Heart right ventricle (tissue), 16 donors: ENCODE measurements at regions not wholly inside any gene's neighbourhood (a gene's known extent, or its start where the extent isn't known, plus 50 kb on each side); places are given as distances from the start of the nearest gene placed in this dataset.

Experiments
- ATAC-seq, 8 donors: fragments of 200-7000 bp; cut with Tn5 transposase; one replicate each; pipeline ENCODE4 v1.9.1; 2020; ENCODE audit warnings: mild to moderate bottlenecking in 8 of 8, moderate library complexity in 8 of 8, moderate number of reproducible peaks in 1 of 8
- DNase-seq, 2 donors: peaks; one replicate each; pipeline ENCODE4 v3.0.0-alpha.2; 2020
- H3K27ac ChIP-seq, 10 donors: fragments of 200-600 bp; sonication (generic) in 2 of 10; one replicate each; pipeline versions ENCODE4 v1.5.0 to v1.8.0; 2020 to 2022; ENCODE audit warnings: mild to moderate bottlenecking in 3 of 10
- H3K27me3 ChIP-seq, 7 donors: fragments of 200-600 bp; one replicate each; pipeline ENCODE4 v1.8.0; 2021 to 2022; ENCODE audit warnings: mild to moderate bottlenecking in 2 of 7
- H3K36me3 ChIP-seq, 9 donors: fragments of 200-600 bp; sonication (generic) in 1 of 9; one replicate each; pipeline versions ENCODE4 v1.5.0 to v1.8.0; 2020 to 2022; ENCODE audit warnings: mild to moderate bottlenecking in 2 of 9
- H3K4me1 ChIP-seq, 9 donors: fragments of 200-600 bp; sonication (generic) in 1 of 9; one replicate each; pipeline versions ENCODE4 v1.5.0 to v1.8.0; 2020 to 2022; ENCODE audit warnings: mild to moderate bottlenecking in 4 of 9
- H3K4me3 ChIP-seq, 10 donors: fragments of 200-600 bp; sonication (generic) in 2 of 10; one replicate each; pipeline versions ENCODE4 v1.5.0 to v1.8.0; 2020 to 2022; ENCODE audit warnings: mild to moderate bottlenecking in 7 of 10, moderate library complexity in 2 of 10
- H3K9me3 ChIP-seq, 11 donors: fragments of 200-600 bp in 10 of 11; sonication (generic) in 2 of 11; one replicate each; pipeline versions ENCODE4 v1.5.0 to v1.8.0; 2013 to 2022; ENCODE audit warnings: mild to moderate bottlenecking in 2 of 11, control low read depth in 1 of 11, moderate library complexity in 1 of 11
- CTCF ChIP-seq, 9 donors: fragments of 200-600 bp; sonication (generic) in 2 of 9; IDR thresholded peaks; one replicate each; pipeline versions ENCODE4 v1.5.0 to v1.8.0; 2021 to 2022; ENCODE audit warnings: antibody characterized with exemption in 9 of 9, mild to moderate bottlenecking in 5 of 9, moderate library complexity in 1 of 9
- WGBS, 2 donors: extraction: QIAGEN DNeasy Blood & Tissue Kit; methylation state at CpG; one replicate each; pipeline ENCODE4 v1.1.7; 2013; ENCODE audit warnings: inconsistent platforms in 1 of 2; 5-methylcytosine and 5-hydroxymethylcytosine counted together
- intact Hi-C, 10 donors: fragments of 100-400 bp; cut with DNase I; formaldehyde crosslinking; loops; one replicate each; pipeline versions ENCODE4 v1.11.1 to v1.14.2; 2022
- donor health status: Arrhythmogenic right ventricular cardiomyopathy.
- donor health status: ischemic (EF 13 %, LVEDD 7.1; RV severe dilation, severe dysfunction).
- donor health status: healthy with polysubstance abuse.
- donor health status: DM: no; HTN: yes; CAD: no.
- donor health status: DM: no; HTN: no; CAD: no.
- donor health status: ischemic (EF 25% LVEDD 6.9; RV normal size, moderate dysfunction).
- donor health status: ischemic (EF 25% LVEDD 5.7; RV mildly dilated, moderate dysfunction).
- donor health status: healthy.
- donor health status: DM: yes; HTN: yes; CAD: no.
- donor health status: Ischemic cardiomyopathy.
- donor health status: ischemic (EF 35%, LVEDD 5.7; RV mildly dilated, moderate dysfunction).
- donor health status: nonischemic (EF 11% LVEDD 7.7; RV severe dilation, severe dysfunction).
- donor health status: DM: yes; HTN: yes; CAD: no.
- donor health status: PGD.
- donor health status: ischemic (EF 29% LVEDD 5.4; RV normal size, mild dysfunction).
- donor health status: nonischemic (EF 23%, LVEDD 6.1; RV moderate dilation, normal function).

- Histone ChIP-seq H3K4me3 (no peak overlapping the region), H3K27me3 (no peaks in the 10 kb centered on the region), H3K9me3 (no peaks in the 10 kb centered on the region), H3K4me1 (peaks cover 0 to 4% (median 0%) of the 10 kb centered on the region in 9 donors), H3K36me3 (no peaks in the 10 kb centered on the region), H3K27ac (no peak overlapping the region)
- 84 to 86% methylated on average over 3 of the region's 3 CpGs for WGBS, 2 donors
- ATAC-seq (no peak), DNase-seq (no peak)
- no peak for TF ChIP-seq CTCF (IDR thresholded peaks at IDR 0.05)
- intact Hi-C loops, result no loop called here
Observed at GRCh38 chr13:110008816-110009215, 222.4 kb upstream of the IRS2 start.

- 66 to 75% methylated on average over 8 of the region's 8 CpGs for WGBS, 2 donors
- intact Hi-C loops, result no loop called here
Observed at GRCh38 chr13:110006304-110006703, 219.9 kb upstream of the IRS2 start.

GRCh38 chr13:110005563-110005962 is 219.2 kb upstream of the IRS2 start:
- H3K9me3 ChIP-seq, result no peaks in the 10 kb centered on the region
- no peak for TF ChIP-seq CTCF (IDR thresholded peaks at IDR 0.05)
- no peak overlapping the region for H3K4me3 ChIP-seq
- no peak overlapping the region for H3K27ac ChIP-seq
- intact Hi-C loops, result no loop called here
- H3K4me1 ChIP-seq, result peaks cover 0 to under 1% (median 0%) of the 10 kb centered on the region in 9 donors
- no peak for DNase-seq
- peaks cover 0 to 9% (median 0%) of the 10 kb centered on the region in 7 donors for H3K27me3 ChIP-seq
- no peaks in the 10 kb centered on the region for H3K36me3 ChIP-seq
- WGBS, 2 donors, result 85 to 94% methylated on average over 2 of the region's 2 CpGs
- ATAC-seq, result no peak

More at GRCh38 chr13:110006304-110006703, 219.9 kb upstream of the IRS2 start:
- H3K27me3 ChIP-seq, result peaks cover 0 to 3% (median 0%) of the 10 kb centered on the region in 7 donors
- peak in 1 of 8 donors; percentile 57 for ATAC-seq
- TF ChIP-seq CTCF (IDR thresholded peaks at IDR 0.05), result no peak
- H3K27ac ChIP-seq, result no peak overlapping the region
- no peak overlapping the region for H3K4me3 ChIP-seq
- no peak for DNase-seq
- peaks cover 0 to 4% (median 0%) of the 10 kb centered on the region in 9 donors for H3K4me1 ChIP-seq
- no peaks in the 10 kb centered on the region for H3K9me3 ChIP-seq
- H3K36me3 ChIP-seq, result no peaks in the 10 kb centered on the region

- WGBS, 2 donors, result 81 to 91% methylated on average over 2 of the region's 2 CpGs
- H3K4me3 ChIP-seq, result no peak overlapping the region
- H3K27me3 ChIP-seq, result peaks cover 0 to 9% (median 2%) of the 10 kb centered on the region in 7 donors
- H3K4me1 ChIP-seq, result peaks cover 0 to 3% (median 0%) of the 10 kb centered on the region in 9 donors
- no peak overlapping the region for H3K27ac ChIP-seq
- ATAC-seq (no peak), DNase-seq (no peak)
- TF ChIP-seq CTCF (IDR thresholded peaks at IDR 0.05), result no peak
- intact Hi-C loops, result no loop called here
- H3K9me3 ChIP-seq, result no peaks in the 10 kb centered on the region
- H3K36me3 ChIP-seq, result no peaks in the 10 kb centered on the region
Observed at GRCh38 chr13:110004814-110005213, 218.4 kb upstream of the IRS2 start.
